GM06990 (cell line): ENCODE measurements at regions not wholly inside any gene's neighbourhood (a gene's known extent, or its start where the extent isn't known, plus 50 kb on each side); places are given as distances from the start of the nearest gene placed in this dataset.

ENCODE experiments used
- DNase-seq: peaks from one replicate; pipeline ENCODE4 v3.0.0-alpha.2; 2011; ENCODE audit not compliant: insufficient read length; ENCODE audit errors: extremely low read depth
- H3K27me3 ChIP-seq: replicated peaks from 2 replicates; pipeline ENCODE4 v1.6.0; 2011; ENCODE audit warnings: low read length; ENCODE audit not compliant: control insufficient read depth, insufficient read depth
- H3K36me3 ChIP-seq: 2 replicates; pipeline ENCODE4 v1.5.1; 2011; ENCODE audit warnings: low read length; ENCODE audit not compliant: control insufficient read depth, insufficient read depth
- H3K4me3 ChIP-seq: replicated peaks from 2 replicates; pipeline ENCODE4 v1.5.1; 2011; ENCODE audit warnings: low read depth, mild to moderate bottlenecking, control low read depth, low read length
- CTCF ChIP-seq: IDR thresholded peaks from 2 replicates; pipeline ENCODE4 v1.5.1; 2011; ENCODE audit warnings: low read length, control low read depth, mild to moderate bottlenecking, inconsistent platforms; ENCODE audit not compliant: insufficient read depth, poor library complexity, severe bottlenecking

- H3K36me3 ChIP-seq: no peaks in the 10 kb centered on the region
- no peaks in the 10 kb centered on the region for H3K27me3 ChIP-seq
- no peak for DNase-seq
- TF ChIP-seq CTCF: no peak
- H3K4me3 ChIP-seq: no peak overlapping the region
Measured at GRCh38 chr2:58732999-58733398, 491.9 kb upstream of the FANCL start.

GRCh38 chr2:58731488-58731869 lies 490.4 kb upstream of the FANCL start:
- no peak for DNase-seq
- H3K4me3 ChIP-seq: no peak overlapping the region

GRCh38 chr2:58730764-58731487 lies 489.8 kb upstream of the FANCL start:
- no peak for DNase-seq
- H3K36me3 ChIP-seq: no peaks in the 10 kb centered on the region
- TF ChIP-seq CTCF: no peak
- H3K4me3 ChIP-seq: no peak overlapping the region
- H3K27me3 ChIP-seq: no peaks in the 10 kb centered on the region

More at GRCh38 chr2:58731488-58731869, 490.4 kb upstream of the FANCL start:
- H3K27me3 ChIP-seq: no peaks in the 10 kb centered on the region
- TF ChIP-seq CTCF: no peak
- no peaks in the 10 kb centered on the region for H3K36me3 ChIP-seq

- H3K36me3 ChIP-seq: no peaks in the 10 kb centered on the region
- TF ChIP-seq CTCF: no peak
- no peak overlapping the region for H3K4me3 ChIP-seq
- H3K27me3 ChIP-seq: no peaks in the 10 kb centered on the region
- DNase-seq: no peak
Measured at GRCh38 chr2:58727981-58728656, 487.0 kb upstream of the FANCL start.

GRCh38 chr2:58721912-58722591 lies 480.9 kb upstream of the FANCL start:
- DNase-seq: no peak
- H3K36me3 ChIP-seq: no peaks in the 10 kb centered on the region
- H3K27me3 ChIP-seq: no peaks in the 10 kb centered on the region
- no peak for TF ChIP-seq CTCF
- no peak overlapping the region for H3K4me3 ChIP-seq
